NCI-H748 treated with DMSO at 0.1 percent for 48 hours (cell line): ENCODE measurements at regions not wholly inside any gene's neighbourhood (a gene's known extent, or its start where the extent isn't known, plus 50 kb on each side); places are given as distances from the start of the nearest gene placed in this dataset.

Experiments used
- DNase-seq: peaks from one replicate; lab custom pipeline; 2025; lab: John Stamatoyannopoulos, UW

GRCh38 chr14:71498212-71498611 is 434.0 kb upstream of the RGS6 start:
- no peak for DNase-seq

GRCh38 chr14:71499018-71499417 is 433.2 kb upstream of the RGS6 start:
- DNase-seq = no peak

GRCh38 chr14:71507681-71508080 is 424.5 kb upstream of the RGS6 start:
- DNase-seq = no peak

GRCh38 chr14:71508901-71509300 is 423.3 kb upstream of the RGS6 start:
- no peak for DNase-seq

- DNase-seq = no peak
Observed at GRCh38 chr14:71511152-71511551, 421.1 kb upstream of the RGS6 start.

GRCh38 chr14:71514941-71515919 is 417.0 kb upstream of the RGS6 start:
- DNase-seq = no peak

- DNase-seq = no peak
Observed at GRCh38 chr14:71521238-71522135, 410.7 kb upstream of the RGS6 start.

GRCh38 chr14:71523630-71524319 is 408.5 kb upstream of the RGS6 start:
- DNase-seq = no peak

- no peak for DNase-seq
Observed at GRCh38 chr14:71524320-71524982, 407.8 kb upstream of the RGS6 start.

GRCh38 chr14:71525663-71526221 is 406.5 kb upstream of the RGS6 start:
- no peak for DNase-seq

GRCh38 chr14:71526388-71526787 is 405.8 kb upstream of the RGS6 start:
- DNase-seq = no peak

GRCh38 chr14:71527838-71528237 is 404.4 kb upstream of the RGS6 start:
- DNase-seq = no peak

- DNase-seq = no peak
Observed at GRCh38 chr14:71529848-71530247, 402.4 kb upstream of the RGS6 start.

GRCh38 chr14:71532344-71532743 is 399.9 kb upstream of the RGS6 start:
- peak; percentile 12 for DNase-seq

GRCh38 chr14:71532790-71533189 is 399.4 kb upstream of the RGS6 start:
- no peak for DNase-seq

GRCh38 chr14:71533390-71533789 is 398.8 kb upstream of the RGS6 start:
- no peak for DNase-seq

GRCh38 chr14:71533800-71534199 is 398.4 kb upstream of the RGS6 start:
- DNase-seq = no peak

- no peak for DNase-seq
Observed at GRCh38 chr14:71534506-71534905, 397.7 kb upstream of the RGS6 start.

- DNase-seq = no peak
Observed at GRCh38 chr14:71536015-71536740, 396.1 kb upstream of the RGS6 start.

GRCh38 chr14:71536927-71537772 is 395.1 kb upstream of the RGS6 start:
- no peak for DNase-seq
